OCI-LY1 (cell line): ENCODE measurements at regions not wholly inside any gene's neighbourhood (a gene's known extent, or its start where the extent isn't known, plus 50 kb on each side); places are given as distances from the start of the nearest gene placed in this dataset.

ENCODE experiments used
- EZH2 ChIP-seq: fragments of 200-600 bp; sonication (generic), shearing (Covaris generic); IDR thresholded peaks from 2 replicates; pipeline ENCODE4 v1.8.0; 2017; ENCODE audit warnings: borderline replicate concordance, mixed run types, mild to moderate bottlenecking, antibody characterized with exemption, low read length, moderate library complexity, mixed read lengths
- TF ChIP-seq, protein P1 (sequence below): fragments of 200-600 bp; sonication (generic), shearing (Covaris generic); IDR thresholded peaks from 2 replicates; pipeline ENCODE4 v1.5.1; 2017; ENCODE audit warnings: mild to moderate bottlenecking, antibody characterized with exemption, low read length, moderate library complexity, mixed read lengths

DNA sequence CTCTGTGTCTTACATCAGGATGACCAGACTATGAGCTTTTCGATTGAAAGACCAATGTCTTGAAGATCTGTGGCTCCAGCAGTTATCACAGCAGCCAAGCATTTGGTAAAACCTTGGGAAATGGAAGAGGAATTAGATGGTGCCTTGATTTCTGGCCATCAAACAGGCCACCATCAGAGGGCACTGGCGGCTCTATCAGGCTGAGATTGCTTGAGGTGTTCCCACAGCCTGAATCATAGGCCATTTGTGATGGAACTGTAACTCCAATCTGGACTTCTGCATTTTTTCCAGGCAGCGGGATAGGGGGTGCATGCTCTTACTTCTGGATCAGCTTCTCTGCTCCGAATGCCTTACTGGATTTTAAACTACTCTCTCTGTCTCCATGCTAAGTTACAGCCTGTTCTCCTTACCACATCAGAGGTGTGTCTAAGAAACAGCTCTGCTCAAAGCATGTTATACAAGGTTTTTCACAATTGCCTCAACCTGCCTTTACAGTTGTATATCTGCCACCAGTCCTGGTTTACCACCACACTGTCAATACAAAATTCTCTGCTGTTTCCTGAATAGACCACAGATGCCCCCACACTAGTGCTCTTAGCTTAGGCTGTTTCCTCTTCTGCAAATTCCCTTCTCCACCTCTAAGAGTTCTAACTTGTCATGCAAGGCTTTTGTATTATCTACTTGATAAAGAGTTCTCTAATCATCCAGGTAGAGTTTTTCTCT lies 180.9 kb downstream of the PTGER3 start:
- TF ChIP-seq, protein P1, sequence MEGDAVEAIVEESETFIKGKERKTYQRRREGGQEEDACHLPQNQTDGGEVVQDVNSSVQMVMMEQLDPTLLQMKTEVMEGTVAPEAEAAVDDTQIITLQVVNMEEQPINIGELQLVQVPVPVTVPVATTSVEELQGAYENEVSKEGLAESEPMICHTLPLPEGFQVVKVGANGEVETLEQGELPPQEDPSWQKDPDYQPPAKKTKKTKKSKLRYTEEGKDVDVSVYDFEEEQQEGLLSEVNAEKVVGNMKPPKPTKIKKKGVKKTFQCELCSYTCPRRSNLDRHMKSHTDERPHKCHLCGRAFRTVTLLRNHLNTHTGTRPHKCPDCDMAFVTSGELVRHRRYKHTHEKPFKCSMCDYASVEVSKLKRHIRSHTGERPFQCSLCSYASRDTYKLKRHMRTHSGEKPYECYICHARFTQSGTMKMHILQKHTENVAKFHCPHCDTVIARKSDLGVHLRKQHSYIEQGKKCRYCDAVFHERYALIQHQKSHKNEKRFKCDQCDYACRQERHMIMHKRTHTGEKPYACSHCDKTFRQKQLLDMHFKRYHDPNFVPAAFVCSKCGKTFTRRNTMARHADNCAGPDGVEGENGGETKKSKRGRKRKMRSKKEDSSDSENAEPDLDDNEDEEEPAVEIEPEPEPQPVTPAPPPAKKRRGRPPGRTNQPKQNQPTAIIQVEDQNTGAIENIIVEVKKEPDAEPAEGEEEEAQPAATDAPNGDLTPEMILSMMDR: no peak
- no peak for TF ChIP-seq EZH2
